Peyer's patch (tissue), 4 donors: ENCODE measurements at regions not wholly inside any gene's neighbourhood (a gene's known extent, or its start where the extent isn't known, plus 50 kb on each side); places are given as distances from the start of the nearest gene placed in this dataset.

Experiments
- CTCF ChIP-seq, 6 experiments: fragments of 450-650 bp in 4 of 6; fragments of 200-600 bp in 2 of 6; sonication (generic) in 1 of 6; IDR thresholded peaks; one replicate each; pipeline ENCODE4 v1.5.1; 2017 to 2019; ENCODE audit warnings: antibody characterized with exemption in 6 of 6, mild to moderate bottlenecking in 3 of 6, moderate library complexity in 1 of 6
- POLR2A ChIP-seq, 2 donors: fragments of 450-650 bp; IDR thresholded peaks; one replicate each; pipeline ENCODE4 v1.5.1; 2017; ENCODE audit warnings: antibody characterized with exemption in 2 of 2, mild to moderate bottlenecking in 2 of 2, moderate library complexity in 2 of 2

GRCh38 chr5:34510002-34510401 is 146.1 kb upstream of the RAI14 start:
- TF ChIP-seq CTCF (IDR thresholded peaks at IDR 0.05) (no peak), POLR2A (IDR thresholded peaks at IDR 0.05) (no peak)
